Neural cell (in vitro differentiated cells): ENCODE measurements at regions not wholly inside any gene's neighbourhood (a gene's known extent, or its start where the extent isn't known, plus 50 kb on each side); places are given as distances from the start of the nearest gene placed in this dataset.

ENCODE experiments used
- H2AFZ ChIP-seq: fragments of 200-600, 300-800 bp; sonication (generic), shearing (Covaris generic); 2 replicates; pipeline ENCODE4 v1.6.0; 2014; ENCODE audit warnings: low read depth, mild to moderate bottlenecking, antibody characterized with exemption, low read length, moderate library complexity
- H3F3A ChIP-seq: fragments of 200-600 bp; shearing (Covaris generic); 2 replicates; pipeline ENCODE4 v1.6.1; 2016; ENCODE audit warnings: mild to moderate bottlenecking, moderate library complexity, mixed read lengths, antibody characterized with exemption, low read length; ENCODE audit not compliant: insufficient read depth, poor library complexity, severe bottlenecking
- H3K27ac ChIP-seq: fragments of 200-600, 300-800 bp; sonication (generic), shearing (Covaris generic); 2 replicates; pipeline ENCODE4 v1.5.1; 2014; ENCODE audit warnings: mild to moderate bottlenecking, low read length, moderate library complexity
- H3K27me3 ChIP-seq: fragments of 300-800, 200-600 bp; sonication (generic), shearing (Covaris generic); 2 replicates; pipeline ENCODE4 v1.6.0; 2014; ENCODE audit warnings: mild to moderate bottlenecking, low read depth, low read length, moderate library complexity; ENCODE audit not compliant: insufficient read depth
- H3K36me3 ChIP-seq: fragments of 300-800, 200-600 bp; sonication (generic), shearing (Covaris generic); 2 replicates; pipeline ENCODE4 v1.5.1; 2014; ENCODE audit warnings: mild to moderate bottlenecking, antibody characterized with exemption, low read length, moderate library complexity; ENCODE audit not compliant: insufficient read depth
- H3K4me2 ChIP-seq: fragments of 300-800, 200-600 bp; sonication (generic), shearing (Covaris generic); 2 replicates; pipeline ENCODE4 v1.6.0; 2014; ENCODE audit warnings: mild to moderate bottlenecking, low read length
- H3K4me3 ChIP-seq: fragments of 300-800, 200-600 bp; sonication (generic), shearing (Covaris generic); 2 replicates; pipeline ENCODE4 v1.5.1; 2014; ENCODE audit warnings: mild to moderate bottlenecking, low read length, moderate library complexity
- H3K79me2 ChIP-seq: fragments of 200-600 bp; shearing (Covaris generic); replicated peaks from 2 replicates; pipeline ENCODE4 v1.6.0; 2014; ENCODE audit warnings: mild to moderate bottlenecking, low read length, moderate library complexity; ENCODE audit not compliant: insufficient read depth
- H3K9ac ChIP-seq: fragments of 300-800, 200-600 bp; sonication (generic), shearing (Covaris generic); 2 replicates; pipeline ENCODE4 v1.6.1; 2016; ENCODE audit warnings: mild to moderate bottlenecking, low read length, mixed read lengths
- H3K9me2 ChIP-seq: fragments of 200-600 bp; shearing (Covaris generic); 2 replicates; pipeline ENCODE4 v1.6.1; 2016; ENCODE audit warnings: mild to moderate bottlenecking, low read length, mixed read lengths; ENCODE audit not compliant: insufficient read depth
- H3K9me3 ChIP-seq: fragments of 200-600, 300-800 bp; sonication (generic), shearing (Covaris generic); 2 replicates; pipeline ENCODE4 v1.6.1; 2016; ENCODE audit warnings: mild to moderate bottlenecking, mixed run types, low read length, moderate library complexity, mixed read lengths
- H4K20me1 ChIP-seq: fragments of 200-600 bp; shearing (Covaris generic); 2 replicates; pipeline ENCODE4 v1.6.1; 2016; ENCODE audit warnings: mild to moderate bottlenecking, mixed run types; ENCODE audit not compliant: insufficient read depth
- EP300 ChIP-seq: fragments of 450-650 bp; conservative IDR thresholded peaks from 2 replicates; pipeline ENCODE4 v1.6.1; 2014; ENCODE audit warnings: antibody characterized with exemption, mild to moderate bottlenecking, moderate library complexity; ENCODE audit not compliant: poor library complexity, severe bottlenecking
- EZH2 ChIP-seq: fragments of 200-600, 300-800 bp; shearing (Covaris generic), sonication (generic); IDR thresholded peaks from 2 replicates; pipeline ENCODE4 v1.6.1; 2014; ENCODE audit warnings: antibody characterized with exemption, low read length, borderline replicate concordance, mild to moderate bottlenecking; ENCODE audit not compliant: insufficient read depth, poor library complexity, severe bottlenecking
- MXI1 ChIP-seq: fragments of 450-650 bp; conservative IDR thresholded peaks from 2 replicates; pipeline ENCODE4 v1.6.1; 2014; ENCODE audit warnings: antibody characterized with exemption, mild to moderate bottlenecking; ENCODE audit not compliant: poor library complexity, severe bottlenecking
- POLR2AphosphoS5 ChIP-seq: IDR thresholded peaks from 2 replicates; pipeline ENCODE4 v1.6.1; 2012
- RAD21 ChIP-seq: fragments of 450-650 bp; conservative IDR thresholded peaks from 2 replicates; pipeline ENCODE4 v1.6.1; 2014; ENCODE audit warnings: antibody characterized with exemption, mild to moderate bottlenecking, moderate library complexity
- SMC3 ChIP-seq: fragments of 450-650 bp; conservative IDR thresholded peaks from 2 replicates; pipeline ENCODE4 v1.6.1; 2014; ENCODE audit warnings: antibody characterized with exemption, mild to moderate bottlenecking, moderate library complexity; ENCODE audit not compliant: poor library complexity
- TAF1 ChIP-seq: IDR thresholded peaks from 2 replicates; pipeline ENCODE4 v1.6.1; 2012; ENCODE audit warnings: low read depth
- TF ChIP-seq, protein P1 (sequence below): IDR thresholded peaks from 2 replicates; pipeline ENCODE4 v1.6.1; 2012; ENCODE audit warnings: borderline replicate concordance
- TF ChIP-seq, protein P2 (sequence below): fragments of 450-650 bp; IDR thresholded peaks from 2 replicates; pipeline ENCODE4 v1.5.1; 2014; ENCODE audit warnings: antibody characterized with exemption, mild to moderate bottlenecking, moderate library complexity; ENCODE audit not compliant: poor library complexity, severe bottlenecking

DNA sequence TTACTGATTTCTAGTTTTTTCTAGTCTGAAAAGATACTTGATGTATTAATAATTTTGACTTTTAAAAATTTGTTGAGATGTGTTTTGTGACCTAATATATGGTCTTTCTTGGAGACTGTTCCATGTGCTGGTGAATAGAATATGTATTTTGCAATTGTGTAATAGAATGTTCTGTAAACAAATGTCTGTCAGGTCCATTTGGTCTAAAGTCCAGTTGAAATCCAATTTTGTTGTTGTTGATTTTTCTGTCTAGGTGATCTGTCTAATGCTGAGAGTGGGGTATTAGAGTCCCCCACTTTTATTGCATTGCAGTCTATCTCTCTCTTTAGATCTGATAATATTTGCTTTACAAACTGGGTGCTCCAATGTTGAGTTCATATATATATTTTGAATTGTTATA lies 175.8 kb downstream of the RPAP3 start:
- Histone ChIP-seq H4K20me1 (no peaks in the 10 kb centered on the region), H2AFZ (no peak overlapping the region), H3K79me2 (no peaks in the 10 kb centered on the region), H3K9ac (no peak overlapping the region), H3K4me3 (no peak overlapping the region), H3K9me2 (no peaks in the 10 kb centered on the region), H3K27me3 (no peaks in the 10 kb centered on the region), H3K9me3 (no peaks in the 10 kb centered on the region), H3K4me2 (no peak overlapping the region), H3K36me3 (no peaks in the 10 kb centered on the region), H3F3A (no peaks in the 10 kb centered on the region), H3K27ac (no peak overlapping the region)
- TF ChIP-seq MXI1 (no peak), RAD21 (no peak), POLR2AphosphoS5 (no peak), TAF1 (no peak), EZH2 (no peak), SMC3 (no peak), EP300 (no peak)
- TF ChIP-seq, protein P1, sequence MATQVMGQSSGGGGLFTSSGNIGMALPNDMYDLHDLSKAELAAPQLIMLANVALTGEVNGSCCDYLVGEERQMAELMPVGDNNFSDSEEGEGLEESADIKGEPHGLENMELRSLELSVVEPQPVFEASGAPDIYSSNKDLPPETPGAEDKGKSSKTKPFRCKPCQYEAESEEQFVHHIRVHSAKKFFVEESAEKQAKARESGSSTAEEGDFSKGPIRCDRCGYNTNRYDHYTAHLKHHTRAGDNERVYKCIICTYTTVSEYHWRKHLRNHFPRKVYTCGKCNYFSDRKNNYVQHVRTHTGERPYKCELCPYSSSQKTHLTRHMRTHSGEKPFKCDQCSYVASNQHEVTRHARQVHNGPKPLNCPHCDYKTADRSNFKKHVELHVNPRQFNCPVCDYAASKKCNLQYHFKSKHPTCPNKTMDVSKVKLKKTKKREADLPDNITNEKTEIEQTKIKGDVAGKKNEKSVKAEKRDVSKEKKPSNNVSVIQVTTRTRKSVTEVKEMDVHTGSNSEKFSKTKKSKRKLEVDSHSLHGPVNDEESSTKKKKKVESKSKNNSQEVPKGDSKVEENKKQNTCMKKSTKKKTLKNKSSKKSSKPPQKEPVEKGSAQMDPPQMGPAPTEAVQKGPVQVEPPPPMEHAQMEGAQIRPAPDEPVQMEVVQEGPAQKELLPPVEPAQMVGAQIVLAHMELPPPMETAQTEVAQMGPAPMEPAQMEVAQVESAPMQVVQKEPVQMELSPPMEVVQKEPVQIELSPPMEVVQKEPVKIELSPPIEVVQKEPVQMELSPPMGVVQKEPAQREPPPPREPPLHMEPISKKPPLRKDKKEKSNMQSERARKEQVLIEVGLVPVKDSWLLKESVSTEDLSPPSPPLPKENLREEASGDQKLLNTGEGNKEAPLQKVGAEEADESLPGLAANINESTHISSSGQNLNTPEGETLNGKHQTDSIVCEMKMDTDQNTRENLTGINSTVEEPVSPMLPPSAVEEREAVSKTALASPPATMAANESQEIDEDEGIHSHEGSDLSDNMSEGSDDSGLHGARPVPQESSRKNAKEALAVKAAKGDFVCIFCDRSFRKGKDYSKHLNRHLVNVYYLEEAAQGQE = no peak
- TF ChIP-seq, protein P2, sequence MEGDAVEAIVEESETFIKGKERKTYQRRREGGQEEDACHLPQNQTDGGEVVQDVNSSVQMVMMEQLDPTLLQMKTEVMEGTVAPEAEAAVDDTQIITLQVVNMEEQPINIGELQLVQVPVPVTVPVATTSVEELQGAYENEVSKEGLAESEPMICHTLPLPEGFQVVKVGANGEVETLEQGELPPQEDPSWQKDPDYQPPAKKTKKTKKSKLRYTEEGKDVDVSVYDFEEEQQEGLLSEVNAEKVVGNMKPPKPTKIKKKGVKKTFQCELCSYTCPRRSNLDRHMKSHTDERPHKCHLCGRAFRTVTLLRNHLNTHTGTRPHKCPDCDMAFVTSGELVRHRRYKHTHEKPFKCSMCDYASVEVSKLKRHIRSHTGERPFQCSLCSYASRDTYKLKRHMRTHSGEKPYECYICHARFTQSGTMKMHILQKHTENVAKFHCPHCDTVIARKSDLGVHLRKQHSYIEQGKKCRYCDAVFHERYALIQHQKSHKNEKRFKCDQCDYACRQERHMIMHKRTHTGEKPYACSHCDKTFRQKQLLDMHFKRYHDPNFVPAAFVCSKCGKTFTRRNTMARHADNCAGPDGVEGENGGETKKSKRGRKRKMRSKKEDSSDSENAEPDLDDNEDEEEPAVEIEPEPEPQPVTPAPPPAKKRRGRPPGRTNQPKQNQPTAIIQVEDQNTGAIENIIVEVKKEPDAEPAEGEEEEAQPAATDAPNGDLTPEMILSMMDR = no peak

DNA sequence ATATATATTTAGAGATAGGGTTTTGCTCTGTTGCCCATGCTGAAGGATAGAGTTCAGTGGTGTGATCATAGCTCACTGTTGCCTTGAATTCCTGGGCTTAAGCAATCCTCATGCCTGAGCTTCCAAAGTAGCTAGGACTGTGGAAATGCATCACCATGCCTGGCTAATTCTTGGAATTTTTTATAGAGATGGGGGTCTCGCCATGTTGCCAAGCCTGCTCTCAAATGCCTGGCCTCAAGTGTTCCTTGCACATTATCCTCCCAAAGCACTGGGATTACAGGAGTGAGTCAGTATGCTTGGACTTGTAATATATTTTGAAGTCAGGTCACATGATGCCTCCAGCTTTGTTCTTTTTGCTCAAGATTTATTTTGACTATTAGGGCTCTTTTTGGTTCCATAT lies 178.0 kb downstream of the RPAP3 start:
- no peaks in the 10 kb centered on the region for H3K27me3 ChIP-seq
- no peaks in the 10 kb centered on the region for H3K9me2 ChIP-seq
- no peaks in the 10 kb centered on the region for H3K9me3 ChIP-seq
- no peak overlapping the region for H2AFZ ChIP-seq
- no peak overlapping the region for H3K27ac ChIP-seq
- H3K79me2 ChIP-seq = no peaks in the 10 kb centered on the region
- TF ChIP-seq, protein P1 = no peak
- no peak for TF ChIP-seq TAF1
- TF ChIP-seq EZH2 = no peak
- TF ChIP-seq SMC3 = no peak
- H3K9ac ChIP-seq = no peak overlapping the region
- no peaks in the 10 kb centered on the region for H4K20me1 ChIP-seq
- no peak overlapping the region for H3K4me2 ChIP-seq
- H3K4me3 ChIP-seq = no peak overlapping the region
- H3K36me3 ChIP-seq = no peaks in the 10 kb centered on the region
- H3F3A ChIP-seq = no peaks in the 10 kb centered on the region
